ENCODE measurements at regions not wholly inside any gene's neighbourhood (a gene's known extent, or its start where the extent isn't known, plus 50 kb on each side); places are given as distances from the start of the nearest gene placed in this dataset.

DNA sequence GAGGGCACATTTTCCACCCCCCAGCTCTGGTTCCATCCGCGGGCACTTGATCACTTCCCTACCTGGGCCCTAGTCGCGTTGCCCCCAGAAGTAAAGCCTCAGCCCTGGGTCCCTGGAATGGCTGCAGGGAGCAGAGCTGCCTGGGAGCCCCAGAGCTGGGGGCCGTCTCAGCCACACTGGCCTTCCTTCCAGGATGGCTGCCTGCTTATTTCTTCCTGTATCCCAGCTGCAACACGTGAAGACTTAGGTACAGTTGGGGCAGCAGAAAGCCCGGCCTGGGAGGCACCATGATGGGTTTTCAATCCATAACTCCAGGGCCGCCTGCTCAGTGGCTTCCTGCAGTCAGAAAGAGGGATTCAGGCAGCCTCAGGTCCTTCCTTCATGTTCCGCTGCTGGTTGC, 232.3 kb downstream of the IRX2 start:
- H2AK5ac ChIP-seq (ENCODE audit: low read depth, low read length) = no peak overlapping the region
- no peak overlapping the region for H2BK5ac ChIP-seq (ENCODE audit: low read depth, low read length)
- no peak overlapping the region for H3K9ac ChIP-seq (replicated peaks in 1 of 4; ENCODE audit: extremely low read depth in 1 of 4, low read depth in 3 of 4, low read length in 3 of 4)
- H3K4ac ChIP-seq (replicated peaks; ENCODE audit: insufficient read length, low read depth, low read length) = no peak overlapping the region
- no peak overlapping the region for H3K23ac ChIP-seq (ENCODE audit: insufficient read length)
- no peaks in the 10 kb centered on the region for H3K27me3 ChIP-seq (replicated peaks in 1 of 4; ENCODE audit: control insufficient read depth in 3 of 4, extremely low read depth in 1 of 4, insufficient read depth in 3 of 4, low read length in 3 of 4)
- H4K5ac ChIP-seq (ENCODE audit: insufficient read length, low read depth, low read length) = no peak overlapping the region
- no peaks in the 10 kb centered on the region for H3K79me1 ChIP-seq (ENCODE audit: low read depth, low read length)
- no peak overlapping the region for H4K91ac ChIP-seq (replicated peaks; ENCODE audit: insufficient read length, low read length)
- no peak overlapping the region for H3K56ac ChIP-seq (replicated peaks; ENCODE audit: insufficient read length, low read depth, low read length)
- H3K4me3 ChIP-seq (ENCODE audit: extremely low read depth in 1 of 4, insufficient read depth in 2 of 4, low read depth in 3 of 4, low read length in 4 of 4) = no peak overlapping the region
- H3K27ac ChIP-seq (ENCODE audit: low read depth, low read length) = no peak overlapping the region
- DNase-seq (ENCODE audit: low read depth in 1 of 2, low spot score in 2 of 2) (no peak), FAIRE-seq (no peak)
- POLR2A ChIA-PET (ENCODE audit: partially characterized antibody) = no interaction called here
- no peak overlapping the region for H2AFZ ChIP-seq (ENCODE audit: low read length)
- H3K14ac ChIP-seq (ENCODE audit: insufficient read length) = no peak overlapping the region
- H2BK12ac ChIP-seq (ENCODE audit: low read depth, low read length) = no peak overlapping the region
- no peaks in the 10 kb centered on the region for H4K20me1 ChIP-seq (replicated peaks in 1 of 2; ENCODE audit: control insufficient read depth in 1 of 2, insufficient read depth in 2 of 2, low read length in 2 of 2)
- peaks cover 0 to 2% (median 0%) of the 10 kb centered on the region in 4 experiments; a peak in 1 of 7 replicates for H3K4me1 ChIP-seq (replicated peaks in 1 of 4; ENCODE audit: control insufficient read depth in 3 of 4, insufficient read depth in 4 of 4, low read length in 3 of 4)
- no peaks in the 10 kb centered on the region for H3K23me2 ChIP-seq (ENCODE audit: low read depth, low read length)
- CTCF ChIA-PET (ENCODE audit: partially characterized antibody) = no interaction called here
- TF ChIP-seq YY1 (IDR thresholded peaks at IDR 0.05; ENCODE audit: low read depth, low read length) (no peak), NANOG (IDR thresholded peaks at IDR 0.05; ENCODE audit: insufficient read depth, low read depth, low read length, poor library complexity, severe bottlenecking) (no peak), JUN (IDR thresholded peaks at IDR 0.05; ENCODE audit: low read depth, low read length) (no peak), KDM4A (IDR thresholded peaks at IDR 0.05; ENCODE audit: low read depth, low read length, severe bottlenecking) (no peak), SP4 (IDR thresholded peaks at IDR 0.05; ENCODE audit: low read length) (no peak), SP2 (IDR thresholded peaks at IDR 0.05; ENCODE audit: low read length) (no peak), ZNF274 (IDR thresholded peaks at IDR 0.05; ENCODE audit: borderline replicate concordance, extremely low read depth, low read length) (no peak), SIX5 (IDR thresholded peaks at IDR 0.05; ENCODE audit: low read depth, low read length) (no peak), EGR1 (IDR thresholded peaks at IDR 0.05; ENCODE audit: borderline replicate concordance, low read depth, low read length) (no peak)
- TF ChIP-seq, protein P1, sequence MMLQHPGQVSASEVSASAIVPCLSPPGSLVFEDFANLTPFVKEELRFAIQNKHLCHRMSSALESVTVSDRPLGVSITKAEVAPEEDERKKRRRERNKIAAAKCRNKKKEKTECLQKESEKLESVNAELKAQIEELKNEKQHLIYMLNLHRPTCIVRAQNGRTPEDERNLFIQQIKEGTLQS (IDR thresholded peaks at IDR 0.05; ENCODE audit: insufficient read depth, low read depth, low read length) = no peak
- no peak overlapping the region for H2BK20ac ChIP-seq (ENCODE audit: low read length)
- H3K18ac ChIP-seq (ENCODE audit: extremely low read depth, low read length) = no peak overlapping the region
- H2BK120ac ChIP-seq (replicated peaks; ENCODE audit: low read depth, low read length) = no peak overlapping the region
- H3K79me2 ChIP-seq (ENCODE audit: control insufficient read depth in 1 of 2, insufficient read depth in 2 of 2, low read length in 2 of 2) = no peaks in the 10 kb centered on the region
- no peaks in the 10 kb centered on the region for H3K9me3 ChIP-seq (ENCODE audit: insufficient read depth in 2 of 2, low read depth in 1 of 2, low read length in 1 of 2)
- 95% methylated on average over 9 of the region's 9 CpGs; no CpG with 5 or more reads in 1 of the 2 experiments for WGBS, 2 experiments (ENCODE audit: extremely low coverage in 1 of 2, insufficient coverage in 1 of 2, insufficient read length in 1 of 2, insufficient replicate concordance in 2 of 2, low coverage in 1 of 2, low lambda C conversion rate in 2 of 2, missing lambda C conversion rate in 1 of 2)
- no peak overlapping the region for H2BK15ac ChIP-seq (ENCODE audit: low read length)
- no peaks in the 10 kb centered on the region for H3K36me3 ChIP-seq (ENCODE audit: control insufficient read depth in 2 of 4, insufficient read depth in 4 of 4, low read length in 3 of 4)
- no peak overlapping the region for H3K4me2 ChIP-seq (ENCODE audit: insufficient read depth in 1 of 2, low read depth in 2 of 2, low read length in 2 of 2)
- no peak overlapping the region for H4K8ac ChIP-seq (ENCODE audit: extremely low read depth, insufficient read depth, low read length)

Measured in H1 (cell line).